HG03045 (cell line): ENCODE measurements at regions not wholly inside any gene's neighbourhood (a gene's known extent, or its start where the extent isn't known, plus 50 kb on each side); places are given as distances from the start of the nearest gene placed in this dataset.

ENCODE experiments used
- ATAC-seq: cut with Tn5 transposase; IDR thresholded peaks from one replicate; pipeline ENCODE4 v1.9.1; 2021; ENCODE audit warnings: mild to moderate bottlenecking, moderate library complexity; ENCODE audit not compliant: unreplicated experiment

DNA sequence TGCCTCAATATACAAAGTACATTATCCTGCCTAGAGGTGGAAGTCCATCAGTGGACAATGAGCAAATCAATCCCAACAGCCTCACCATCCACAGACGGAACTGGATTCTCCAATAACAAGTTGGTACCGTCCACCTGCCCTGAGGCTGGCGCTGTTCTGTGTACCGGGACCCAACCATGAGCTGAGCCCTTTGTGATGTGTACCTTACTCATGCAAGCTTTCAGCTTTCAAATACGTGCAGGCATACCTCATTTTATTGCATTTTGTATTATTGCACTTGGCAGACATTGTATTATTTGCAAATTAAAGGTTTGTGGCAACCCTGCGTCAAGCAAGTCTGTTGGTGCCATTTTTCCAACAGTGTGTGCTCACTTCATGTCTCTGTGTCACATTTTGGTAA is 476.0 kb upstream of the MKI67 start:
- ATAC-seq = no peak

- no peak for ATAC-seq
Observed at GRCh38 chr10:128604025-128604424, 477.8 kb upstream of the MKI67 start.

DNA sequence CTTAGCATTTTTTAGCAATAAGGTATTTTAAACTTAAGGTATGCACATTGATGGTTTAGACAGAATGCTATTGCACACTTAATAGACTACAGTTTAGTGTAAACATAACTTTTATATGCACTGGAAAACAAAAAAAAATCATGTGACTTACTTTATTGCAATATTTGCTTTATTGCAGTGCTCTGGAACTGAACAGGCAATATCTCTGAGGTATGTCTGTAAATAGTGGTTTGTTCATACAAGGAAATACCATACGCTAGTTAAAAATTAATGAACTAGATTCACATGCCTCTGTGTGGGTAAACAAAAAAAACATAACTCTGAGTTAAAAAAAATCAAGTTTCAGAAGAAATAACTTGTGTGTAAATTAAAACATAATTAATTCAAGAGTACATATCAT is 479.0 kb upstream of the MKI67 start:
- no peak for ATAC-seq

- ATAC-seq = no peak
Observed at GRCh38 chr10:128606055-128606454, 479.8 kb upstream of the MKI67 start.

GRCh38 chr10:128608791-128609190 is 482.6 kb upstream of the MKI67 start:
- ATAC-seq = no peak

DNA sequence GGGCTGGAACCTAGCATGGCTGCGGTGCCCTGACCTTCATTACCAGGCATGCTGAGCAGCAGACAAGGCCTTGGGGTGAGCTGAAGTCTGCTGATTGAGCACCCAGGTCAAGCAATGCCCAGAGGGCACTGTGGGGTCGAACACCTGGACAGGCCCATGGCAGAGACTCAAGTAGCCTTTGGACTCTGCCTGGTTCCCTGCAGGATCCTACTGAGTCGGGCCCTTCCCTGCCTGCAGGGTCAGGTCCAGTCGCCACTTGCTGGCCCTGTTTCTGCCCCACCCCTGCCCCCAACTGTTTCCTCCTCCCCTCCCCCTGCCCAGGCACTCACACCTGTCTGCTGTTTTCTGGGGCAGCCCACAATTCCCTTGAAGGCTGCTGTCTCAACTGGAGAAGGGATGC is 483.2 kb upstream of the MKI67 start:
- ATAC-seq = no peak

GRCh38 chr10:128610113-128610512 is 483.9 kb upstream of the MKI67 start:
- no peak for ATAC-seq

DNA sequence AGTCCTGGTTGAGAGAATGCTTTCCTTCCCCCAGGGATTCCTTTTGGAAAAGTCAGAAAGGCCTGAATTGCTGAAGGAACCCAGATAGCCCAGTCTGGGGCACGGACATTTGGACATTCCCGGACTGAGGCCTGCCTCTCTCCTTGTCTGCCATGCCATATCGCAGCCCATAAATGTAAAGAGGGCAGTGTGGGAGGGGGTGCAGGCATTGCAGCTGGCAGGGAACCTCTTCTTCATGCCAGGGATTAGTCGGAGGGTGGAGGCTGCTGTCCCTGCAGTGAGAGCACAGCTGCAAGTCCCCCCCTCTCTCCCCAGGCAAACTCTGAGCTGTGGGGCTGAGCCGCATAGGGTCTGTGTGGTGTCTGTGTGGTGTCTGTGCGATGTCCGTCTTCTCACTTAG is 486.0 kb upstream of the MKI67 start:
- ATAC-seq = no peak

- ATAC-seq = no peak
Observed at GRCh38 chr10:128612631-128613030, 486.4 kb upstream of the MKI67 start.

DNA sequence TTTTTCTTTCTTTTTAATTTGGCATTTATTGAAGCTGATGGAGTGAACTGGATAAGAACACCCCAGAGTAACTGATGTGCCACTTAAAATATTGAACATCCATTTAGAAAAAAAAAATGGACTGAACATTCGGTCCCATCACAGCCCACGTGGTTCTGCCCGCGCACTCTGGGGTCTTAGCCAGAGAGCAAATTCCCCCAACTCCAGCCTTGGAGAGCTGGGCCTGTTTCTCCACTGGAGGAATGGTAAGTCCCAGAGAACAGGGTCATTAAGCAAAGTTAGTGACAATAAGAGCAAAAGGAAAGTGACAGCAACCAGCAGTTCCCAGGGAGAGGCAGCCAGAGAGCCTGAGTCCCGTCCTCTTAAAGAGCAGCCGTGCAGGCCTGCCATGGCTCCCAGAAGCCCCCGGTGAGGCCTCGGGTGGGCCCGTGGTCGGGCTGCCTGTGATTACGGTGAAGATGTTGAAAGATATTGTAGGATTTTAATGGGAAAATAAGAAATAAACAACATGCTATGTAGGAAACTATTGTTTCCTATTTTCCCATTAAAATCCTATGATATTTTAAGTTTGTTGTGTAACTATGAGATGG is 487.9 kb upstream of the MKI67 start:
- ATAC-seq = no peak

- no peak for ATAC-seq
Observed at GRCh38 chr10:128614802-128615553, 488.8 kb upstream of the MKI67 start.

GRCh38 chr10:128617532-128617931 is 491.3 kb upstream of the MKI67 start:
- no peak for ATAC-seq

DNA sequence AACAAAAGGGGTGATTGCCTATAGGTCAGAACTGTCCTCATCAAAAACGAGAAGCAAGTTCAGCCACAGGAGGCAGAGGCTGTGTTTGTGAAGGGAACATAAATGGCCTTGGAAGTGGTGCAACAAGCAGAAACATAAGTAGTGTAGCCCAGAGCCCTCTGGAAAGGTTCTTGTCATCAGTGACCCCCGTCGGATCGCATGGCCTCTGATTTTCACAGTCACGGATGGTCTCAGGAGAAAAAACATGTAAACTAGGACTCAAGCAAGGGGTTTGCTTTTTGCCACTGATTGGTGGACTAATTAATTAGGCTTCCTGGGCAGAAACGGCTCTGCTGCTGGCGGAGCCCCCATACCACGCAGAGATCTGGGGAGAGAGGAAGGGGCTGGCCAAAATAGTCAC is 496.5 kb upstream of the MKI67 start:
- ATAC-seq = no peak

DNA sequence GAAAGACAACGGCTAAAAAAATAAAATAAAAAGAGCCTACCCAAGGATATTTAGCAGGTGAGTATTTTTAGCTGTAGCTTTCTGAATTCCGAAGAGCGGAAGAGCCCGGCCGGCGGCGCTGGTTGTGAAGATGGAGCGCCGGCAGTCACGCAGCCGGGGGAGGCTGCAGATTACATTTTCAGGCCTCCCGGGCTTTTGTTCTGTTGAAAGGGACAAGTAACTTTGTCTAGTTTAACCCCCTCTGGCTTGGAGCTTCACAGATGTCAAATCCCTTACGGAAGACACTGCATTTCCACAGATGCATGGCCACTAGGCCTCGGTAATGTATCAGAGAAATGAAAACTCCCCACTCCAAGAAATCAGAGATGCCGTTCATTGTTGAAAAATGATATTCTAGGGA is 497.6 kb upstream of the MKI67 start:
- ATAC-seq = no peak

GRCh38 chr10:128624656-128625530 is 498.7 kb upstream of the MKI67 start:
- no peak for ATAC-seq

- ATAC-seq = no peak
Observed at GRCh38 chr10:128625926-128626325, 499.7 kb upstream of the MKI67 start.

DNA sequence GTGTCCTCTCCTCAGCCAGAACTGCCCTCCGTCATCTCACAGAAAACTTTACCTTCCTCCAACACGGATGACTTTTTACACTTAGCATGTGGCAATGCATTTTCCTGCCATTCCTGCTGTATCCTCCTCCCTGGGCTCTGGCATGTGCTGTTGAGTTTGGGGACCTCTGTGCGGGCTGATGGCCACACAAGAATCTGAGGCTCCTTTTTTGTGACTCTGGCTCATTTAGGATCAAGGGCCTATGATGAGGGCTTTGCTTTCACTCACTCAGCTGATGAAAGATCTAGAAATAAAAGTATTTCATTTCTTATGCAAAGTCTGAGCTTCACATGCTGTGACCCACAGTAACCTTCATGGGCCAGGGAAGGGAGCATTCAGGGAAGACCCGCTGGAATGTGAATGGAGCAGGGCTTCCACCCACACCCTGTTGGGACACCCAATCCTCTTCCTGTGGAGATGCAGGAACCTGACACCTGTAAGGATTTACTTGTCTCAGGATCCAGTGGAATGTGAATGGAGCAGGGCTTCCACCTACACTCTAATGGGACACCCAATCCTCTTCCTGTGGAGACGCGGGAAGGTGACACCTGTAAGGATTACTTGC is 500.3 kb upstream of the MKI67 start:
- ATAC-seq = no peak

DNA sequence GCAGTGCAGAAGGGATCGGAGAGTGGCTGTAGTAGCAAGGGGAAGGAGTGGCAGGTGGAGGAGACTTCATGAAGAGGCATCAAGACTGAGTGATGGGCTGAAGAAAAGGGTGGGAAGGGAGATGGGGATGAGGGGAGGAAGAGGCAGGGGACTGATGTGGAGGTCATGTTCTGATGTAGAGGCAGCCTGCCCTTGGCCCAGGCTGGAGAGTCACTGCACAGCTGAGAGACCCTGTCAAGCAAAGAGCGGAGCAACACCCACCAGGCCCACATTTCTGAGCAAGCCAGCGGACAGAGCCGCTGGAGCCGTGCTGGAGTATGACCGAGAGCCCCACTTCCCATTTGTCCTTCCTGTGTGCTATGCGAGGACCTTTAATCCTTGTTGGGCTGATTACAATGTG is 501.6 kb upstream of the MKI67 start:
- ATAC-seq = no peak

GRCh38 chr10:128628252-128628651 is 502.0 kb upstream of the MKI67 start:
- ATAC-seq = no peak

DNA sequence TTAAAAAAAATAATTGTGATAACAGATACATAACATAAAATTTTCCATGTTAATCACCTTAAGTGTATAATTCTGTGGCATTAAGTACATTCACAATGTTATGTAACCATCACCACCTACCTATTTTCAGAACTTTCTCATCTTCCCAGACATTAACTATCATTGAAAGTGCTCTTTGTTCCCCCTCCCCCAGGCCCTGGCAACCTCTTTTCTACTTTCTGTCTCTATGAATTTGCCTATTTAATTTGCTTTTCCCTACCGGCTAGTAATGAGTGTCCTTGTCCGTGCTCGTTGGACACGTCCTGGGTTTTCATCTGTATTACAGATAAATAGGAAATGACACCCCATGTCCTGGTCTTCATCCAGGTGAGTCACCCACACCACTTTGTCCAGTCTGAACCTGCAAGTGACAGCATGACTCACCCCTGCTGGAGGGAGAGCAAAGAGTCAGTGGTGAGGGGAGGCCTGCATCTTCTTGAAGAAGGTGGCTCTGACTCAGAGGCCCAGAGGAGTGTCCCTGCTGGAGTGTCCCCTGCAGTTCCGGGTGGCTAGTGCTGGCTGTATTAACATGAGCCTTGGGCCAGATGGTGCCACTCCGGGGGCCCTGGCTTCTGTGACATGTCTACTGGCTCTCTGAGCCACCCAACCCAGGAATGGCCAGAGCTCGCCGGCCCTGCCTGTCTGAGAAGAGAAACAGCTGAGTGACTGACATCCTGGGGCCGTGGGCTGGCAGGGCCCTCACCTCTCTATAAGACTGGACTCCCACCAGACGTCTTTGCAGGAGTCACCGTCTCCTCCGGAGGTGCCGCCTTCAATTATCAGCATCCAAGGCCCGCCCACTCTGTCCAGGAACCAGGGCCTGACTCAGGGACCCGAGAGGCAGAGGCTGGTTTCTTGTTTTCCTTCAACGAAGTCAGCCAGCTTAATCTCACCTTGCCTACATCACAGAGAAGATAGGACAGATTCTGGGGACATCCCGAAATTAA is 503.2 kb upstream of the MKI67 start:
- no peak for ATAC-seq
